ENCODE measurements at regions not wholly inside any gene's neighbourhood (a gene's known extent, or its start where the extent isn't known, plus 50 kb on each side); places are given as distances from the start of the nearest gene placed in this dataset.

- H3K36me3 ChIP-seq: no peaks in the 10 kb centered on the region
- H3K4me3 ChIP-seq: no peak overlapping the region
- no peak overlapping the region for H3K27ac ChIP-seq
- no peaks in the 10 kb centered on the region for H3K4me1 ChIP-seq (ENCODE audit: low read depth)
- TF ChIP-seq CTCF (IDR thresholded peaks at IDR 0.05; ENCODE audit: low read depth, low read length): no peak
- no peaks in the 10 kb centered on the region for H3K9me3 ChIP-seq (ENCODE audit: low read depth)
- no peak for DNase-seq (ENCODE audit: low read depth in 1 of 2, low spot score in 1 of 2)
- H3K27me3 ChIP-seq: no peaks in the 10 kb centered on the region
These were observed 326.3 kb downstream of the CDH7 start for GRCh38 chr18:66077066-66077465.

GRCh38 chr18:66066191-66066590 lies 315.4 kb downstream of the CDH7 start:
- Histone ChIP-seq H3K4me3 (no peak overlapping the region), H3K36me3 (no peaks in the 10 kb centered on the region), H3K27me3 (no peaks in the 10 kb centered on the region), H3K27ac (no peak overlapping the region), H3K9me3 (ENCODE audit: low read depth) (no peaks in the 10 kb centered on the region), H3K4me1 (ENCODE audit: low read depth) (no peaks in the 10 kb centered on the region)
- no peak for TF ChIP-seq CTCF (IDR thresholded peaks at IDR 0.05; ENCODE audit: low read depth, low read length)
- no peak for DNase-seq (ENCODE audit: low read depth in 1 of 2, low spot score in 1 of 2)

- Histone ChIP-seq H3K36me3 (no peaks in the 10 kb centered on the region), H3K27me3 (no peaks in the 10 kb centered on the region), H3K4me3 (no peak overlapping the region), H3K4me1 (ENCODE audit: low read depth) (no peaks in the 10 kb centered on the region), H3K9me3 (ENCODE audit: low read depth) (no peaks in the 10 kb centered on the region), H3K27ac (no peak overlapping the region)
- DNase-seq (ENCODE audit: low read depth in 1 of 2, low spot score in 1 of 2): no peak
- no peak for TF ChIP-seq CTCF (IDR thresholded peaks at IDR 0.05; ENCODE audit: low read depth, low read length)
These were observed 297.6 kb downstream of the CDH7 start for GRCh38 chr18:66048406-66048805.

- no peak for TF ChIP-seq CTCF (IDR thresholded peaks at IDR 0.05; ENCODE audit: low read depth, low read length)
- no peak overlapping the region for H3K27ac ChIP-seq
These were observed 295.3 kb downstream of the CDH7 start for GRCh38 chr18:66046032-66046602.

GRCh38 chr18:66043009-66043408 lies 292.2 kb downstream of the CDH7 start:
- no peak for TF ChIP-seq CTCF (IDR thresholded peaks at IDR 0.05; ENCODE audit: low read depth, low read length)
- H3K4me1 ChIP-seq (ENCODE audit: low read depth): no peaks in the 10 kb centered on the region
- no peak for DNase-seq (ENCODE audit: low read depth in 1 of 2, low spot score in 1 of 2)
- no peaks in the 10 kb centered on the region for H3K36me3 ChIP-seq
- H3K9me3 ChIP-seq (ENCODE audit: low read depth): no peaks in the 10 kb centered on the region
- H3K4me3 ChIP-seq: no peak overlapping the region
- no peaks in the 10 kb centered on the region for H3K27me3 ChIP-seq
- H3K27ac ChIP-seq: no peak overlapping the region

More at GRCh38 chr18:66046032-66046602, 295.3 kb downstream of the CDH7 start:
- no peak for DNase-seq (ENCODE audit: low read depth in 1 of 2, low spot score in 1 of 2)
- H3K4me1 ChIP-seq (ENCODE audit: low read depth): no peaks in the 10 kb centered on the region
- no peaks in the 10 kb centered on the region for H3K9me3 ChIP-seq (ENCODE audit: low read depth)
- no peak overlapping the region for H3K4me3 ChIP-seq
- no peaks in the 10 kb centered on the region for H3K36me3 ChIP-seq
- H3K27me3 ChIP-seq: no peaks in the 10 kb centered on the region

GRCh38 chr18:66013969-66014368 lies 263.2 kb downstream of the CDH7 start:
- no peak for TF ChIP-seq CTCF (IDR thresholded peaks at IDR 0.05; ENCODE audit: low read depth, low read length)
- H3K4me3 ChIP-seq: no peak overlapping the region
- no peak for DNase-seq (ENCODE audit: low read depth in 1 of 2, low spot score in 1 of 2)

More at GRCh38 chr18:66013969-66014368, 263.2 kb downstream of the CDH7 start:
- Histone ChIP-seq H3K9me3 (ENCODE audit: low read depth) (no peaks in the 10 kb centered on the region), H3K4me1 (ENCODE audit: low read depth) (no peaks in the 10 kb centered on the region), H3K27me3 (no peaks in the 10 kb centered on the region), H3K36me3 (no peaks in the 10 kb centered on the region), H3K27ac (no peak overlapping the region)
